ENCODE measurements at regions not wholly inside any gene's neighbourhood (a gene's known extent, or its start where the extent isn't known, plus 50 kb on each side); places are given as distances from the start of the nearest gene placed in this dataset.

GRCh38 chr2:171230176-171230575 is 69.5 kb upstream of the TLK1 start:
- TF ChIP-seq SMC3 (IDR thresholded peaks at IDR 0.05; ENCODE audit: low read depth, low read length) (no peak), CTCF (conservative IDR thresholded peaks at IDR 0.05; ENCODE audit: low read depth, low read length) (no peak), CEBPB (IDR thresholded peaks at IDR 0.05; ENCODE audit: low read depth, low read length) (no peak), USF2 (IDR thresholded peaks at IDR 0.05; ENCODE audit: low read depth, low read length) (no peak)

Measured in IMR-90 (cell line).